GOT3 (cell line): ENCODE measurements at regions not wholly inside any gene's neighbourhood (a gene's known extent, or its start where the extent isn't known, plus 50 kb on each side); places are given as distances from the start of the nearest gene placed in this dataset.

Experiments used
- DNase-seq: peaks from one replicate; lab custom pipeline; 2025; ENCODE audit warnings: mixed read lengths; lab: John Stamatoyannopoulos, UW

- peak; percentile 36 for DNase-seq
Observed at GRCh38 chr10:78944723-78945312, 123.9 kb upstream of the ZMIZ1 start.

- no peak for DNase-seq
Observed at GRCh38 chr10:78945838-78946237, 122.9 kb upstream of the ZMIZ1 start.

- DNase-seq, result no peak
Observed at GRCh38 chr10:78947226-78947625, 121.5 kb upstream of the ZMIZ1 start.

GRCh38 chr10:78947733-78948132 lies 121.0 kb upstream of the ZMIZ1 start:
- DNase-seq, result no peak

- DNase-seq, result no peak
Observed at GRCh38 chr10:78948621-78949030, 120.1 kb upstream of the ZMIZ1 start.

- DNase-seq, result no peak
Observed at GRCh38 chr10:78950656-78951587, 117.8 kb upstream of the ZMIZ1 start.

GRCh38 chr10:78952030-78952429 lies 116.7 kb upstream of the ZMIZ1 start:
- DNase-seq, result no peak

- DNase-seq, result peak; percentile 50
Observed at GRCh38 chr10:78952686-78953085, 116.1 kb upstream of the ZMIZ1 start.

- DNase-seq, result peak; percentile 50
Observed at GRCh38 chr10:78953113-78953798, 115.5 kb upstream of the ZMIZ1 start.

GRCh38 chr10:78953799-78954297 lies 114.9 kb upstream of the ZMIZ1 start:
- no peak for DNase-seq

- no peak for DNase-seq
Observed at GRCh38 chr10:78954689-78955088, 114.1 kb upstream of the ZMIZ1 start.

GRCh38 chr10:78955206-78955605 lies 113.6 kb upstream of the ZMIZ1 start:
- DNase-seq, result no peak

- DNase-seq, result no peak
Observed at GRCh38 chr10:78956391-78956790, 112.4 kb upstream of the ZMIZ1 start.

GRCh38 chr10:78957471-78958039 lies 111.2 kb upstream of the ZMIZ1 start:
- DNase-seq, result no peak

GRCh38 chr10:78959217-78959923 lies 109.4 kb upstream of the ZMIZ1 start:
- DNase-seq, result no peak

GRCh38 chr10:78959924-78960285 lies 108.9 kb upstream of the ZMIZ1 start:
- no peak for DNase-seq

GRCh38 chr10:78960316-78960800 lies 108.4 kb upstream of the ZMIZ1 start:
- peak; percentile 13 for DNase-seq

- DNase-seq, result no peak
Observed at GRCh38 chr10:78961760-78962159, 107.0 kb upstream of the ZMIZ1 start.

GRCh38 chr10:78963074-78964034 lies 105.4 kb upstream of the ZMIZ1 start:
- DNase-seq, result no peak

GRCh38 chr10:78964274-78964951 lies 104.4 kb upstream of the ZMIZ1 start:
- no peak for DNase-seq
